ENCODE measurements at regions not wholly inside any gene's neighbourhood (a gene's known extent, or its start where the extent isn't known, plus 50 kb on each side); places are given as distances from the start of the nearest gene placed in this dataset.

- H3K4me3 ChIP-seq (replicated peaks in 1 of 3; ENCODE audit: insufficient read depth in 1 of 3, low read depth in 2 of 3, low read length in 3 of 3): no peak overlapping the region
- FAIRE-seq (no peak), ATAC-seq (no peak), DNase-seq (ENCODE audit: low spot score) (no peak)
- no peaks in the 10 kb centered on the region for H4K20me1 ChIP-seq (ENCODE audit: insufficient read depth, low read length)
- ChIA-PET POLR2A (no interaction called here), CTCF (ENCODE audit: low intra/inter-chr PET ratio, low total read pairs) (no interaction called here)
- TF ChIP-seq PPARG (CRISPR knock-in tag; conservative IDR thresholded peaks at IDR 0.05): no peak
- TF ChIP-seq TARDBP (CRISPR knock-in tag; IDR thresholded peaks at IDR 0.05): no peak
- no peak for TF ChIP-seq HNF4A (CRISPR knock-in tag; IDR thresholded peaks at IDR 0.05)
- TF ChIP-seq ZNF12 (CRISPR knock-in tag; IDR thresholded peaks at IDR 0.05): no peak
- TF ChIP-seq ARID5B (CRISPR knock-in tag; IDR thresholded peaks at IDR 0.05): no peak
- TF ChIP-seq CERS6 (CRISPR knock-in tag; IDR thresholded peaks at IDR 0.05): no peak
- no peak for TF ChIP-seq ZNF235 (CRISPR knock-in tag; IDR thresholded peaks at IDR 0.05; ENCODE audit: borderline replicate concordance)
- TF ChIP-seq XBP1 (CRISPR knock-in tag; IDR thresholded peaks at IDR 0.05): no peak
- no peak for TF ChIP-seq TRAFD1 (CRISPR knock-in tag; IDR thresholded peaks at IDR 0.05; ENCODE audit: borderline replicate concordance)
- TF ChIP-seq FOXA1 (IDR thresholded peaks at IDR 0.05): no peak
- no peak for TF ChIP-seq FOXA1 (CRISPR knock-in tag; IDR thresholded peaks at IDR 0.05)
- no peak for TF ChIP-seq PITX1 (CRISPR knock-in tag; IDR thresholded peaks at IDR 0.05)
- TF ChIP-seq TFDP1 (CRISPR knock-in tag; IDR thresholded peaks at IDR 0.05; ENCODE audit: borderline replicate concordance): no peak
- H2AFZ ChIP-seq (ENCODE audit: low read length): no peak overlapping the region
- H3K9me3 ChIP-seq (ENCODE audit: low read length): 0 out of 2 replicates have a peak, but pooled peaks cover 7% of the 10 kb centered on the region
- in situ Hi-C loops (cut with HindIII; ENCODE audit: extremely low pct_ligation_motif_present, low pct_unique_long_range_greater_than_20kb) (loop anchor here (25.0 kb wide), 1 partner anchor 239 kb away; no protein-coding TSS in a partner anchor), intact Hi-C loops (cut with micrococcal nuclease; ENCODE audit: unreplicated experiment) (no loop called here)
- H3K27ac ChIP-seq (ENCODE audit: extremely low read length, insufficient read depth, low read length): no peak overlapping the region
- no peaks in the 10 kb centered on the region for H3K36me3 ChIP-seq (replicated peaks in 1 of 2; ENCODE audit: control insufficient read depth in 1 of 2, insufficient read depth in 2 of 2, low read length in 2 of 2)
- no TSS peak for BruUV-seq (replicated peaks)
- no peaks in the 10 kb centered on the region for H3K27me3 ChIP-seq (ENCODE audit: control insufficient read depth in 1 of 2, insufficient read depth in 2 of 2, low read length in 2 of 2)
- 0% methylated on average over 2 of the region's 2 CpGs for WGBS (ENCODE audit: low lambda C conversion rate)
- H3K79me2 ChIP-seq (ENCODE audit: insufficient read depth, low read length): no peaks in the 10 kb centered on the region
- H3K4me2 ChIP-seq (ENCODE audit: low read depth, low read length): no peak overlapping the region
- no peak overlapping the region for H3K9ac ChIP-seq (ENCODE audit: insufficient read depth, low read depth, low read length)
- H3K4me1 ChIP-seq (ENCODE audit: insufficient read depth, low read length): no peaks in the 10 kb centered on the region
Observed at GRCh38 chr9:4397917-4398316, 92.4 kb upstream of the SLC1A1 start.

Measured in HepG2 (cell line).